ENCODE measurements at regions not wholly inside any gene's neighbourhood (a gene's known extent, or its start where the extent isn't known, plus 50 kb on each side); places are given as distances from the start of the nearest gene placed in this dataset.

DNA sequence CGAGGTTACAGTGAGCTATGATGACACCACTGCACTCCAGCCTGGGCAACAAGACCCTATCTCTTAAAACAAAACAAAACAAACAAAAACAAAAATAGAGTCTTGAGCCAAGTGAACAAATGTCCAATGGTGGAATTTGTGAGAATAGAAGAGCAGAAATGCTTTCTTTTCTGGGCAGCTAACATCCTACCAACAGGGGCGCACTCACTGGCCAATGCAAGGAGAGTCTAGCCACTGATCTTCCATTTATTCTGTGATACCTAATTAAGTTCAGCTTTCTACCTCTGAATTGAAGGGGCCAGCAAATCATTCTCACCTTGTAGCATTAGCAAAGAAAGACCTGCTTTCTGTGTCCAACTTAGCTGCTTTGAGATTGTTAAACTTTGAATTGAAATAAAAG is 301.9 kb upstream of the NR2F2 start:
- TF ChIP-seq, protein P1, sequence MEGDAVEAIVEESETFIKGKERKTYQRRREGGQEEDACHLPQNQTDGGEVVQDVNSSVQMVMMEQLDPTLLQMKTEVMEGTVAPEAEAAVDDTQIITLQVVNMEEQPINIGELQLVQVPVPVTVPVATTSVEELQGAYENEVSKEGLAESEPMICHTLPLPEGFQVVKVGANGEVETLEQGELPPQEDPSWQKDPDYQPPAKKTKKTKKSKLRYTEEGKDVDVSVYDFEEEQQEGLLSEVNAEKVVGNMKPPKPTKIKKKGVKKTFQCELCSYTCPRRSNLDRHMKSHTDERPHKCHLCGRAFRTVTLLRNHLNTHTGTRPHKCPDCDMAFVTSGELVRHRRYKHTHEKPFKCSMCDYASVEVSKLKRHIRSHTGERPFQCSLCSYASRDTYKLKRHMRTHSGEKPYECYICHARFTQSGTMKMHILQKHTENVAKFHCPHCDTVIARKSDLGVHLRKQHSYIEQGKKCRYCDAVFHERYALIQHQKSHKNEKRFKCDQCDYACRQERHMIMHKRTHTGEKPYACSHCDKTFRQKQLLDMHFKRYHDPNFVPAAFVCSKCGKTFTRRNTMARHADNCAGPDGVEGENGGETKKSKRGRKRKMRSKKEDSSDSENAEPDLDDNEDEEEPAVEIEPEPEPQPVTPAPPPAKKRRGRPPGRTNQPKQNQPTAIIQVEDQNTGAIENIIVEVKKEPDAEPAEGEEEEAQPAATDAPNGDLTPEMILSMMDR (IDR thresholded peaks at IDR 0.05; ENCODE audit: low read length) = no peak; the same call in 1 of the 2 replicates
- TF ChIP-seq EZH2 (IDR thresholded peaks at IDR 0.05; ENCODE audit: borderline replicate concordance, low read length) = no peak
